ENCODE measurements at regions not wholly inside any gene's neighbourhood (a gene's known extent, or its start where the extent isn't known, plus 50 kb on each side); places are given as distances from the start of the nearest gene placed in this dataset.

- Histone ChIP-seq H3K27me3 (no peaks in the 10 kb centered on the region), H3K4me1 (no peaks in the 10 kb centered on the region), H3K4me3 (no peak overlapping the region), H3K9me3 (no peaks in the 10 kb centered on the region), H3K36me3 (no peaks in the 10 kb centered on the region), H3K27ac (no peak overlapping the region)
- intact Hi-C loops (cut with DNase I; ENCODE audit: low total_unique reads) = no loop called here
- no peak for TF ChIP-seq CTCF (IDR thresholded peaks at IDR 0.05)
- no peak for DNase-seq
Observed at GRCh38 chr18:29879763-29880162, 1162.8 kb downstream of the DSC3 start.

- no peak for TF ChIP-seq CTCF (IDR thresholded peaks at IDR 0.05)
- Histone ChIP-seq H3K27ac (no peak overlapping the region), H3K9me3 (no peaks in the 10 kb centered on the region), H3K4me3 (no peak overlapping the region), H3K27me3 (no peaks in the 10 kb centered on the region), H3K36me3 (no peaks in the 10 kb centered on the region), H3K4me1 (no peaks in the 10 kb centered on the region)
- intact Hi-C loops (cut with DNase I; ENCODE audit: low total_unique reads) = no loop called here
- no peak for DNase-seq
Observed at GRCh38 chr18:29874519-29875098, 1167.9 kb downstream of the DSC3 start.

- no peak for DNase-seq
- no peak overlapping the region for H3K4me3 ChIP-seq
- intact Hi-C loops (cut with DNase I; ENCODE audit: low total_unique reads) = no loop called here
- H3K9me3 ChIP-seq = no peaks in the 10 kb centered on the region
- no peak for TF ChIP-seq CTCF (IDR thresholded peaks at IDR 0.05)
- H3K4me1 ChIP-seq = no peaks in the 10 kb centered on the region
- no peaks in the 10 kb centered on the region for H3K27me3 ChIP-seq
- H3K27ac ChIP-seq = no peak overlapping the region
- no peaks in the 10 kb centered on the region for H3K36me3 ChIP-seq
Observed at GRCh38 chr18:29873211-29873610, 1169.3 kb downstream of the DSC3 start.

GRCh38 chr18:29871246-29871645, 1171.3 kb downstream of the DSC3 start:
- no peak overlapping the region for H3K4me3 ChIP-seq
- no peaks in the 10 kb centered on the region for H3K27me3 ChIP-seq
- intact Hi-C loops (cut with DNase I; ENCODE audit: low total_unique reads) = no loop called here
- H3K36me3 ChIP-seq = no peaks in the 10 kb centered on the region
- H3K4me1 ChIP-seq = no peaks in the 10 kb centered on the region
- H3K27ac ChIP-seq = no peak overlapping the region
- DNase-seq = no peak
- TF ChIP-seq CTCF (IDR thresholded peaks at IDR 0.05) = no peak
- no peaks in the 10 kb centered on the region for H3K9me3 ChIP-seq

GRCh38 chr18:29862824-29863223, 1179.7 kb downstream of the DSC3 start:
- Histone ChIP-seq H3K4me1 (no peaks in the 10 kb centered on the region), H3K9me3 (no peaks in the 10 kb centered on the region), H3K36me3 (no peaks in the 10 kb centered on the region), H3K27ac (no peak overlapping the region), H3K4me3 (no peak overlapping the region), H3K27me3 (no peaks in the 10 kb centered on the region)
- DNase-seq = no peak
- TF ChIP-seq CTCF (IDR thresholded peaks at IDR 0.05) = no peak
- intact Hi-C loops (cut with DNase I; ENCODE audit: low total_unique reads) = no loop called here

GRCh38 chr18:29855637-29856036, 1186.9 kb downstream of the DSC3 start:
- no peak overlapping the region for H3K27ac ChIP-seq
- no peak overlapping the region for H3K4me3 ChIP-seq
- H3K4me1 ChIP-seq = no peaks in the 10 kb centered on the region
- intact Hi-C loops (cut with DNase I; ENCODE audit: low total_unique reads) = no loop called here
- H3K36me3 ChIP-seq = no peaks in the 10 kb centered on the region
- no peak for DNase-seq
- no peak for TF ChIP-seq CTCF (IDR thresholded peaks at IDR 0.05)
- H3K9me3 ChIP-seq = no peaks in the 10 kb centered on the region
- H3K27me3 ChIP-seq = no peaks in the 10 kb centered on the region

Data from tibial artery (tissue), 4 donors.